Ovary (tissue), 3 donors: ENCODE measurements at regions not wholly inside any gene's neighbourhood (a gene's known extent, or its start where the extent isn't known, plus 50 kb on each side); places are given as distances from the start of the nearest gene placed in this dataset.

ENCODE experiments used
- EP300 ChIP-seq: sonication (generic); formaldehyde crosslinking; IDR thresholded peaks from one replicate; pipeline ENCODE4 v1.6.1; 2017; ENCODE audit warnings: antibody characterized with exemption
- POLR2A ChIP-seq: fragments of 450-650 bp; IDR thresholded peaks from one replicate; pipeline ENCODE4 v1.6.1; 2017; ENCODE audit warnings: antibody characterized with exemption, mild to moderate bottlenecking, moderate library complexity
- TF ChIP-seq, protein P1 (sequence below), 3 donors: fragments of 450-650 bp in 2 of 3; fragments of 200-600 bp in 1 of 3; IDR thresholded peaks; one replicate each; pipeline versions ENCODE4 v1.5.1 to v1.8.0; 2016 to 2022; ENCODE audit warnings: antibody characterized with exemption in 3 of 3, mild to moderate bottlenecking in 1 of 3
- donor health status: DM: no; HTN: no; CAD: no.

GRCh38 chr3:104933972-104934371 is 432.7 kb upstream of the ALCAM start:
- no peak for TF ChIP-seq POLR2A
- TF ChIP-seq, protein P1, sequence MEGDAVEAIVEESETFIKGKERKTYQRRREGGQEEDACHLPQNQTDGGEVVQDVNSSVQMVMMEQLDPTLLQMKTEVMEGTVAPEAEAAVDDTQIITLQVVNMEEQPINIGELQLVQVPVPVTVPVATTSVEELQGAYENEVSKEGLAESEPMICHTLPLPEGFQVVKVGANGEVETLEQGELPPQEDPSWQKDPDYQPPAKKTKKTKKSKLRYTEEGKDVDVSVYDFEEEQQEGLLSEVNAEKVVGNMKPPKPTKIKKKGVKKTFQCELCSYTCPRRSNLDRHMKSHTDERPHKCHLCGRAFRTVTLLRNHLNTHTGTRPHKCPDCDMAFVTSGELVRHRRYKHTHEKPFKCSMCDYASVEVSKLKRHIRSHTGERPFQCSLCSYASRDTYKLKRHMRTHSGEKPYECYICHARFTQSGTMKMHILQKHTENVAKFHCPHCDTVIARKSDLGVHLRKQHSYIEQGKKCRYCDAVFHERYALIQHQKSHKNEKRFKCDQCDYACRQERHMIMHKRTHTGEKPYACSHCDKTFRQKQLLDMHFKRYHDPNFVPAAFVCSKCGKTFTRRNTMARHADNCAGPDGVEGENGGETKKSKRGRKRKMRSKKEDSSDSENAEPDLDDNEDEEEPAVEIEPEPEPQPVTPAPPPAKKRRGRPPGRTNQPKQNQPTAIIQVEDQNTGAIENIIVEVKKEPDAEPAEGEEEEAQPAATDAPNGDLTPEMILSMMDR (IDR thresholded peaks at IDR 0.05) = no peak
- TF ChIP-seq EP300 = no peak
